ENCODE measurements at regions not wholly inside any gene's neighbourhood (a gene's known extent, or its start where the extent isn't known, plus 50 kb on each side); places are given as distances from the start of the nearest gene placed in this dataset.

DNA sequence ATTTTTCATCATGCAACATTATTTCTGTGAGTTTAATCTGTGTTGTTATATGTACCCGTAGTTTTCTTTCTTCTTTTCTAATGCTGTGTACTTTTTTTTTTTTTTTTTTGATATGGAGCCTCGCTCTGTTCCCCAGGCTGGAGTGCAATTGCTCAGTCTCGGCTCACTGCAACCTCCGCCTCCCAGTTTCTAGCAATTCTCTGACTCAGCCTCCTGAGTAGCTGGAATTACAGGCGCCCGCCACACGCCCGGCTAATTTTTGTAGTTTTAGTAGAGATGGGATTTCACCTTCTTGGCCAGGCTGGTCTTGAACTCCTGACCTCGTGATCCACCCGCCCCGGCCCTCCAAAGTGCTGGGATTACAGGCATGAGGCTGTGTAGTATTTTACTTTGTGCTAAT is 155.4 kb downstream of the GALR1 start:
- TF ChIP-seq, protein P1, sequence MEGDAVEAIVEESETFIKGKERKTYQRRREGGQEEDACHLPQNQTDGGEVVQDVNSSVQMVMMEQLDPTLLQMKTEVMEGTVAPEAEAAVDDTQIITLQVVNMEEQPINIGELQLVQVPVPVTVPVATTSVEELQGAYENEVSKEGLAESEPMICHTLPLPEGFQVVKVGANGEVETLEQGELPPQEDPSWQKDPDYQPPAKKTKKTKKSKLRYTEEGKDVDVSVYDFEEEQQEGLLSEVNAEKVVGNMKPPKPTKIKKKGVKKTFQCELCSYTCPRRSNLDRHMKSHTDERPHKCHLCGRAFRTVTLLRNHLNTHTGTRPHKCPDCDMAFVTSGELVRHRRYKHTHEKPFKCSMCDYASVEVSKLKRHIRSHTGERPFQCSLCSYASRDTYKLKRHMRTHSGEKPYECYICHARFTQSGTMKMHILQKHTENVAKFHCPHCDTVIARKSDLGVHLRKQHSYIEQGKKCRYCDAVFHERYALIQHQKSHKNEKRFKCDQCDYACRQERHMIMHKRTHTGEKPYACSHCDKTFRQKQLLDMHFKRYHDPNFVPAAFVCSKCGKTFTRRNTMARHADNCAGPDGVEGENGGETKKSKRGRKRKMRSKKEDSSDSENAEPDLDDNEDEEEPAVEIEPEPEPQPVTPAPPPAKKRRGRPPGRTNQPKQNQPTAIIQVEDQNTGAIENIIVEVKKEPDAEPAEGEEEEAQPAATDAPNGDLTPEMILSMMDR (conservative IDR thresholded peaks at IDR 0.05; ENCODE audit: low read depth, low read length): no peak
- TF ChIP-seq EZH2 (IDR thresholded peaks at IDR 0.05; ENCODE audit: borderline replicate concordance, low read depth, low read length, poor library complexity, severe bottlenecking): no peak
